Cardiac septum (tissue), 1 donor: ENCODE measurements at regions not wholly inside any gene's neighbourhood (a gene's known extent, or its start where the extent isn't known, plus 50 kb on each side); places are given as distances from the start of the nearest gene placed in this dataset.
"Not testable (repeated sequence)": the region's sequence is repeated elsewhere in the genome, so short reads cannot be mapped to it uniquely, and the experiment has no call there.

Source experiments
- DNase-seq: peaks from one replicate; pipeline ENCODE4 v3.0.0-alpha.2; 2020; ENCODE audit warnings: low spot score
- intact Hi-C: fragments of 100-400 bp; cut with DNase I; formaldehyde crosslinking; loops from one replicate; pipeline ENCODE4 v1.14.0; 2022
- donor health status: DM: no; HTN: no; CAD: no.

- peak; percentile 61 for DNase-seq
- intact Hi-C loops: no loop called here
These were observed 88.3 kb downstream of the DLL1 start for GRCh38 chr6:170202416-170203135.

- no peak for DNase-seq
- intact Hi-C loops: no loop called here
These were observed 89.5 kb downstream of the DLL1 start for GRCh38 chr6:170201361-170201760.

- intact Hi-C loops: no loop called here
- no peak for DNase-seq
These were observed 90.4 kb downstream of the DLL1 start for GRCh38 chr6:170200458-170200891.

GRCh38 chr6:170199716-170200115 is 91.2 kb downstream of the DLL1 start:
- DNase-seq: no peak
- intact Hi-C loops: no loop called here

GRCh38 chr6:170198298-170198697 is 92.6 kb downstream of the DLL1 start:
- no peak for DNase-seq
- intact Hi-C loops: no loop called here

GRCh38 chr6:170193326-170193821 is 97.5 kb downstream of the DLL1 start:
- intact Hi-C loops: no loop called here
- no peak for DNase-seq

GRCh38 chr6:170192905-170193304 is 98.0 kb downstream of the DLL1 start:
- no peak for DNase-seq
- intact Hi-C loops: no loop called here

GRCh38 chr6:170192101-170192500 is 98.8 kb downstream of the DLL1 start:
- intact Hi-C loops, DNase-seq: not testable (repeated sequence)

GRCh38 chr6:170190046-170190445 is 100.8 kb downstream of the DLL1 start:
- intact Hi-C loops: no loop called here
- no peak for DNase-seq

GRCh38 chr6:170189236-170189635 is 101.6 kb downstream of the DLL1 start:
- DNase-seq: no peak

GRCh38 chr6:170188571-170189001 is 102.3 kb downstream of the DLL1 start:
- intact Hi-C loops: no loop called here
- no peak for DNase-seq

More at GRCh38 chr6:170189236-170189635, 101.6 kb downstream of the DLL1 start:
- intact Hi-C loops: no loop called here

- DNase-seq: no peak
- intact Hi-C loops: no loop called here
These were observed 103.0 kb downstream of the DLL1 start for GRCh38 chr6:170187669-170188566.

- intact Hi-C loops: no loop called here
- DNase-seq: no peak
These were observed 103.8 kb downstream of the DLL1 start for GRCh38 chr6:170186941-170187668.

GRCh38 chr6:170186006-170186935 is 104.6 kb downstream of the DLL1 start:
- intact Hi-C loops: no loop called here
- DNase-seq: no peak

GRCh38 chr6:170185175-170185978 is 105.5 kb downstream of the DLL1 start:
- intact Hi-C loops: no loop called here
- no peak for DNase-seq

- DNase-seq: no peak
- intact Hi-C loops: no loop called here
These were observed 106.6 kb downstream of the DLL1 start for GRCh38 chr6:170184316-170184715.

GRCh38 chr6:170183521-170183920 is 107.4 kb downstream of the DLL1 start:
- intact Hi-C loops: no loop called here
- no peak for DNase-seq

GRCh38 chr6:170182781-170183120 is 108.1 kb downstream of the DLL1 start:
- DNase-seq: no peak
- intact Hi-C loops: no loop called here
